ENCODE measurements at regions not wholly inside any gene's neighbourhood (a gene's known extent, or its start where the extent isn't known, plus 50 kb on each side); places are given as distances from the start of the nearest gene placed in this dataset.

DNA sequence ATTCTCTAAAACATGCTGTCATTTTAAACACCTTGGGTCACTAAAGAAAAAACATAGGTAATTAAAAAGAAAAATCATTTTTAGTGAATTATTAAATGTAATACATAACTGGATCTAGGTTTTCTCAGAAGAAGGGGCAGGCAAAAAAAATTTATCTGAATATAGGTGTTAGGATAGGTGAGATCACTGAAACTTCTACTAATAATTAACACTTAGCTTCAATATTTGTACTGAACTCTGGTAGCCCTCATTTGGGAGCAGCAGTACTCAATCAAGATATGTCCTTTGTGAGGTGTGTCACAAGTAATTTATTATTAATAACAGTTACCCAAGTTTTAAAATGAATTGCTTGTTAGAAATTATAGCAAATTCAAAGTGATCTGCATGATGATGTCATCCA, 103.6 kb downstream of the ATP23 start:
- no peak for DNase-seq
- H3K4me3 ChIP-seq (ENCODE audit: low read length in 2 of 2) = no peak overlapping the region
- intact Hi-C loops (cut with micrococcal nuclease) = no loop called here
- H3K4me1 Mint-ChIP-seq = no peaks in the 10 kb centered on the region
- no peaks in the 10 kb centered on the region for H3K27me3 ChIP-seq (ENCODE audit: insufficient read depth, low read length)
- H3K27ac ChIP-seq (ENCODE audit: low read depth, low read length) = no peak overlapping the region
- H3K4me3 Mint-ChIP-seq = no peak overlapping the region
- H3K9me3 Mint-ChIP-seq = peaks cover 4 to 38% (median 28%) of the 10 kb centered on the region in 8 donors
- H3K36me3 ChIP-seq (ENCODE audit: insufficient read depth, low read length) = no peaks in the 10 kb centered on the region
- no peak overlapping the region for H3K27ac Mint-ChIP-seq
- POLR2A ChIA-PET (ENCODE audit: partially characterized antibody) = no interaction called here
- peaks cover 0 to 4% of the 10 kb centered on the region in 2 donors for H3K36me3 Mint-ChIP-seq
- no peaks in the 10 kb centered on the region for H3K4me1 ChIP-seq (ENCODE audit: insufficient read depth, low read length)
- peaks cover 23 to 30% of the 10 kb centered on the region in 2 donors for H3K27me3 Mint-ChIP-seq
- no peaks in the 10 kb centered on the region for H3K9me3 ChIP-seq (ENCODE audit: control insufficient read depth in 1 of 2, low read length in 2 of 2)
- CTCF ChIA-PET (ENCODE audit: partially characterized antibody) = no interaction called here

- no peaks in the 10 kb centered on the region for H3K9me3 ChIP-seq (ENCODE audit: control insufficient read depth in 1 of 2, low read length in 2 of 2)
Observed at GRCh38 chr12:58046271-58046670, 104.9 kb downstream of the ATP23 start.

GRCh38 chr12:58051378-58051777, 110.0 kb downstream of the ATP23 start:
- Histone ChIP-seq H3K27ac (ENCODE audit: low read depth, low read length) (no peak overlapping the region), H3K36me3 (ENCODE audit: insufficient read depth, low read length) (no peaks in the 10 kb centered on the region), H3K9me3 (ENCODE audit: control insufficient read depth in 1 of 2, low read length in 2 of 2) (no peaks in the 10 kb centered on the region), H3K4me1 (ENCODE audit: insufficient read depth, low read length) (no peaks in the 10 kb centered on the region), H3K27me3 (ENCODE audit: insufficient read depth, low read length) (no peaks in the 10 kb centered on the region), H3K4me3 (ENCODE audit: low read length in 2 of 2) (no peak overlapping the region)
- DNase-seq = no peak
- ChIA-PET CTCF (ENCODE audit: partially characterized antibody) (no interaction called here), POLR2A (ENCODE audit: partially characterized antibody) (no interaction called here)
- Mint-ChIP-seq H3K27me3 (peaks cover 13 to 17% of the 10 kb centered on the region in 2 donors), H3K4me1 (no peaks in the 10 kb centered on the region), H3K36me3 (no peaks in the 10 kb centered on the region), H3K4me3 (no peak overlapping the region), H3K9me3 (peaks cover 9 to 31% (median 26%) of the 10 kb centered on the region in 8 donors), H3K27ac (no peak overlapping the region)
- intact Hi-C loops (cut with micrococcal nuclease) = no loop called here

More at GRCh38 chr12:58046271-58046670, 104.9 kb downstream of the ATP23 start:
- H3K27me3 ChIP-seq (ENCODE audit: insufficient read depth, low read length) = no peaks in the 10 kb centered on the region
- no peak overlapping the region for H3K27ac ChIP-seq (ENCODE audit: low read depth, low read length)
- H3K36me3 ChIP-seq (ENCODE audit: insufficient read depth, low read length) = no peaks in the 10 kb centered on the region
- Mint-ChIP-seq H3K36me3 (no peaks in the 10 kb centered on the region), H3K27me3 (peaks cover 22 to 29% of the 10 kb centered on the region in 2 donors), H3K9me3 (peaks cover 5 to 37% (median 30%) of the 10 kb centered on the region in 8 donors), H3K4me3 (peak overlapping the region in 1 of 8 donors; percentile 4), H3K4me1 (no peaks in the 10 kb centered on the region), H3K27ac (no peak overlapping the region)
- ChIA-PET CTCF (ENCODE audit: partially characterized antibody) (no interaction called here), POLR2A (ENCODE audit: partially characterized antibody) (no interaction called here)
- no peaks in the 10 kb centered on the region for H3K4me1 ChIP-seq (ENCODE audit: insufficient read depth, low read length)
- intact Hi-C loops (cut with micrococcal nuclease) = no loop called here
- DNase-seq = no peak
- H3K4me3 ChIP-seq (ENCODE audit: low read length in 2 of 2) = no peak overlapping the region

DNA sequence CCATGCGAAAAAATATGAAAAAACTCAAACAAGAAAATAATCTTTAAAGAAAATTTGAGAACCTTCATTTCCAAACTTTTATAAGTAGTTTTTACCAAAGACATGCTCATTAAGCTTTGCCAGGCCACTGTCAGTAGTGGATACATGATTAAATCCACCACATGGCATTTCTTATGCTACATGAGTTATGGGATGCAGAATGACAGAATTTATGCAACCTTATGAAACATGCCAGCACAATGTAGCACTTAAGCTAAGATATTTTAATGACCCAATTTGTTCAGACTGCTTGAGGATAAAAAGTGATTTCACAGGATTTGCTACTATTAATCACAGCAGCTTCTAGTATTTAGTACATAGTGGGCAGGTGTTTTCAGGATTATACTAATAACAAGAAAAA, 123.3 kb downstream of the ATP23 start:
- Histone ChIP-seq H3K4me3 (ENCODE audit: low read length in 2 of 2) (no peak overlapping the region), H3K9me3 (ENCODE audit: control insufficient read depth in 1 of 2, low read length in 2 of 2) (no peaks in the 10 kb centered on the region), H3K36me3 (ENCODE audit: insufficient read depth, low read length) (no peaks in the 10 kb centered on the region), H3K4me1 (ENCODE audit: insufficient read depth, low read length) (no peaks in the 10 kb centered on the region), H3K27me3 (ENCODE audit: insufficient read depth, low read length) (no peaks in the 10 kb centered on the region), H3K27ac (ENCODE audit: low read depth, low read length) (no peak overlapping the region)
- ChIA-PET POLR2A (ENCODE audit: partially characterized antibody) (no interaction called here), CTCF (ENCODE audit: partially characterized antibody) (no interaction called here)
- intact Hi-C loops (cut with micrococcal nuclease) = no loop called here
- peaks cover 0 to 11% (median 4%) of the 10 kb centered on the region in 8 donors for H3K9me3 Mint-ChIP-seq
- no peak overlapping the region for H3K27ac Mint-ChIP-seq
- DNase-seq = no peak
- no peaks in the 10 kb centered on the region for H3K36me3 Mint-ChIP-seq
- H3K27me3 Mint-ChIP-seq = peaks cover 4 to 5% of the 10 kb centered on the region in 2 donors
- no peaks in the 10 kb centered on the region for H3K4me1 Mint-ChIP-seq
- no peak overlapping the region for H3K4me3 Mint-ChIP-seq

GRCh38 chr12:58066296-58066695, 124.9 kb downstream of the ATP23 start:
- Histone ChIP-seq H3K27me3 (ENCODE audit: insufficient read depth, low read length) (no peaks in the 10 kb centered on the region), H3K4me1 (ENCODE audit: insufficient read depth, low read length) (no peaks in the 10 kb centered on the region), H3K36me3 (ENCODE audit: insufficient read depth, low read length) (no peaks in the 10 kb centered on the region), H3K4me3 (ENCODE audit: low read length in 2 of 2) (no peak overlapping the region), H3K9me3 (ENCODE audit: control insufficient read depth in 1 of 2, low read length in 2 of 2) (no peaks in the 10 kb centered on the region), H3K27ac (ENCODE audit: low read depth, low read length) (no peak overlapping the region)
- ChIA-PET CTCF (ENCODE audit: partially characterized antibody) (no interaction called here), POLR2A (ENCODE audit: partially characterized antibody) (no interaction called here)
- Mint-ChIP-seq H3K36me3 (no peaks in the 10 kb centered on the region), H3K4me3 (no peak overlapping the region), H3K4me1 (no peaks in the 10 kb centered on the region), H3K27ac (no peak overlapping the region), H3K27me3 (no peaks in the 10 kb centered on the region), H3K9me3 (peaks cover 0 to 5% (median 0%) of the 10 kb centered on the region in 8 donors)
- intact Hi-C loops (cut with micrococcal nuclease) = no loop called here
- DNase-seq = no peak

DNA sequence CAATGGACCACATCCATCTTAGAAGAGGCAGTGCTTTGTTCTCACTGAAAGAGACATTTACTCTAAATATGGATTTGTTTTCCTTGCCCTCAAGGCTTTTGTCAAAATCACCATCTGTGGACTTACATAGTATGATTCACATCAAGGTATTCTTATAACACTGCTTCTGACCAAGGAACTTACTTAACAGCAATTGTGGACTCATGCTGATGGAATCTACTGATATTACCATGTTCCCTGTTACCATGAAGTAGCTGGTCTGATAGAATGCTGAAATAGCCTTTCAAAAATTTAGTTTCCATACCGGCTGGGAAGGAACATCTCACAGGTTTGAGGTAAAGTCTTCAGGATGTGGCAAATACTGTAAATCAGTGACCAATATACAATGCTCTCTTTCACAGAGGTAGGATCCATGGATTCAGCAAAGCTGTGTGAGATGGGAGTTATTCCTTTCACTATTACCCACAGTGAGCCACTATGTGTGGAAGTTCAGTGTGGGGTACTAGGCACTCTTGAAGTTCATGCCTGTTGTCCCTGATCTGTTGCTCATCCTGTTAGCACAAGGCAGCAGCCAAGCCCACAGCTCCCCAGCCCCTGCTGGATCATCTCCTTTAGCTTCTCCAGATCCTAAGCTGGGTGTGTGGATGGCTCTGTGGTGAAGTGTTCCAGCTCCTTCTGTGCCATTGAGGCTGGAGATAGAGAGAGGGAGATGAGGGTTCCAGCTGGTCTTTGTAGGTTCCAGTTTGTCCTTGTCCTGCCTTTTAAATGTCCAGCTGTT, 126.4 kb downstream of the ATP23 start:
- no peak overlapping the region for H3K27ac ChIP-seq (ENCODE audit: low read depth, low read length)
- H3K4me1 ChIP-seq (ENCODE audit: insufficient read depth, low read length) = no peaks in the 10 kb centered on the region
- Mint-ChIP-seq H3K36me3 (no peaks in the 10 kb centered on the region), H3K9me3 (no peaks in the 10 kb centered on the region), H3K4me1 (no peaks in the 10 kb centered on the region), H3K27me3 (no peaks in the 10 kb centered on the region), H3K27ac (no peak overlapping the region), H3K4me3 (no peak overlapping the region)
- no peaks in the 10 kb centered on the region for H3K27me3 ChIP-seq (ENCODE audit: insufficient read depth, low read length)
- CTCF ChIA-PET (ENCODE audit: partially characterized antibody) = no interaction called here
- no peak for DNase-seq
- no peaks in the 10 kb centered on the region for H3K9me3 ChIP-seq (ENCODE audit: control insufficient read depth in 1 of 2, low read length in 2 of 2)
- POLR2A ChIA-PET (ENCODE audit: partially characterized antibody) = no interaction called here
- H3K4me3 ChIP-seq (ENCODE audit: low read length in 2 of 2) = no peak overlapping the region
- H3K36me3 ChIP-seq (ENCODE audit: insufficient read depth, low read length) = no peaks in the 10 kb centered on the region
- intact Hi-C loops (cut with micrococcal nuclease) = no loop called here

DNA sequence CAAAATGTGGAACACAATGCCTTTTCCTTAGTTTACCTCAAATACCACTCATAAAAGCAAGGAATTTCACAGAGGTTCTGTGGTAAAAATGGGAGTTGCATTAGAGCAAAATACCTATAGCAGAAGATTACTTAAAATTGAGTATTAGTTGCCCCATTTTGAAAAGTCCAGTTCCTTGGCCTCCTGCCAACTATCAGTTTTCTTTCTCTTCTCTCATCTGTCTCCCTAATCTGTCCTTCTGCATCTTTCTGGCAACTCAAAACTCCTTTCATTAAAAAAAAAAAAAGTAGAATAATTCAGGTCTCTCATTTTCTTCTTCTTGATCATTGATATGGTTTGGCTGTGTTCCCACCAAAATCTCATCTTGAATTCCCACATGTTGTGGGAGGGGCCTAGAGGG, 127.3 kb downstream of the ATP23 start:
- Mint-ChIP-seq H3K27ac (no peak overlapping the region), H3K27me3 (no peaks in the 10 kb centered on the region), H3K9me3 (no peaks in the 10 kb centered on the region), H3K36me3 (no peaks in the 10 kb centered on the region), H3K4me3 (no peak overlapping the region), H3K4me1 (no peaks in the 10 kb centered on the region)
- ChIA-PET CTCF (ENCODE audit: partially characterized antibody) (no interaction called here), POLR2A (ENCODE audit: partially characterized antibody) (no interaction called here)
- Histone ChIP-seq H3K27ac (ENCODE audit: low read depth, low read length) (no peak overlapping the region), H3K9me3 (ENCODE audit: control insufficient read depth in 1 of 2, low read length in 2 of 2) (no peaks in the 10 kb centered on the region), H3K36me3 (ENCODE audit: insufficient read depth, low read length) (no peaks in the 10 kb centered on the region), H3K4me3 (ENCODE audit: low read length in 2 of 2) (no peak overlapping the region), H3K27me3 (ENCODE audit: insufficient read depth, low read length) (no peaks in the 10 kb centered on the region), H3K4me1 (ENCODE audit: insufficient read depth, low read length) (no peaks in the 10 kb centered on the region)
- DNase-seq = no peak
- intact Hi-C loops (cut with micrococcal nuclease) = no loop called here

Measured in CD4-positive, alpha-beta memory T cell (primary cell).